ENCODE measurements at regions not wholly inside any gene's neighbourhood (a gene's known extent, or its start where the extent isn't known, plus 50 kb on each side); places are given as distances from the start of the nearest gene placed in this dataset.

- DNase-seq (no peak), ATAC-seq (no peak)
- 42 to 60% methylated on average over 3 of the region's 3 CpGs for WGBS, 2 donors
- Histone ChIP-seq H3K9me3 (no peaks in the 10 kb centered on the region), H3K36me3 (replicated peaks in 1 of 2; ENCODE audit: insufficient read depth in 1 of 2, low read depth in 2 of 2) (no peaks in the 10 kb centered on the region), H3K27me3 (no peaks in the 10 kb centered on the region), H3K4me1 (no peaks in the 10 kb centered on the region), H3K4me3 (no peak overlapping the region), H3K27ac (no peak overlapping the region)
- intact Hi-C loops (cut with DNase I) = no loop called here
- TF ChIP-seq CTCF (IDR thresholded peaks at IDR 0.05) (no peak), POLR2A (IDR thresholded peaks at IDR 0.05) (no peak)
Measured at GRCh38 chr1:189769448-189769847, 708.2 kb downstream of the BRINP3 start.

GRCh38 chr1:189774721-189775287, 702.9 kb downstream of the BRINP3 start:
- no peak overlapping the region for H3K4me3 ChIP-seq
- no peak for DNase-seq
- intact Hi-C loops (cut with DNase I) = no loop called here
- no peaks in the 10 kb centered on the region for H3K4me1 ChIP-seq
- ATAC-seq = no peak
- H3K27ac ChIP-seq = no peak overlapping the region
- no peaks in the 10 kb centered on the region for H3K36me3 ChIP-seq (replicated peaks in 1 of 2; ENCODE audit: insufficient read depth in 1 of 2, low read depth in 2 of 2)
- no peaks in the 10 kb centered on the region for H3K9me3 ChIP-seq
- WGBS, 2 donors = 14 to 19% methylated on average over 2 of the region's 2 CpGs
- TF ChIP-seq POLR2A (IDR thresholded peaks at IDR 0.05) = no peak
- TF ChIP-seq CTCF (IDR thresholded peaks at IDR 0.05) = no peak
- H3K27me3 ChIP-seq = no peaks in the 10 kb centered on the region

GRCh38 chr1:189775343-189775742, 702.3 kb downstream of the BRINP3 start:
- Histone ChIP-seq H3K9me3 (no peaks in the 10 kb centered on the region), H3K36me3 (replicated peaks in 1 of 2; ENCODE audit: insufficient read depth in 1 of 2, low read depth in 2 of 2) (no peaks in the 10 kb centered on the region), H3K4me1 (no peaks in the 10 kb centered on the region), H3K27me3 (no peaks in the 10 kb centered on the region), H3K4me3 (no peak overlapping the region), H3K27ac (no peak overlapping the region)
- ATAC-seq = no peak
- intact Hi-C loops (cut with DNase I) = no loop called here
- TF ChIP-seq POLR2A (IDR thresholded peaks at IDR 0.05) (no peak), CTCF (IDR thresholded peaks at IDR 0.05) (no peak)
- WGBS, 2 donors = 24 to 45% methylated on average over 1 of the region's 1 CpG
- DNase-seq = no peak

GRCh38 chr1:189779034-189779433, 698.6 kb downstream of the BRINP3 start:
- Histone ChIP-seq H3K27ac (no peak overlapping the region), H3K9me3 (no peaks in the 10 kb centered on the region), H3K36me3 (replicated peaks in 1 of 2; ENCODE audit: insufficient read depth in 1 of 2, low read depth in 2 of 2) (no peaks in the 10 kb centered on the region), H3K27me3 (no peaks in the 10 kb centered on the region), H3K4me1 (no peaks in the 10 kb centered on the region), H3K4me3 (no peak overlapping the region)
- no peak for TF ChIP-seq POLR2A (IDR thresholded peaks at IDR 0.05)
- no peak for TF ChIP-seq CTCF (IDR thresholded peaks at IDR 0.05)
- intact Hi-C loops (cut with DNase I) = no loop called here
- no peak for ATAC-seq
- DNase-seq = no peak
- 80 to 86% methylated on average over 1 of the region's 1 CpG for WGBS, 2 donors

DNA sequence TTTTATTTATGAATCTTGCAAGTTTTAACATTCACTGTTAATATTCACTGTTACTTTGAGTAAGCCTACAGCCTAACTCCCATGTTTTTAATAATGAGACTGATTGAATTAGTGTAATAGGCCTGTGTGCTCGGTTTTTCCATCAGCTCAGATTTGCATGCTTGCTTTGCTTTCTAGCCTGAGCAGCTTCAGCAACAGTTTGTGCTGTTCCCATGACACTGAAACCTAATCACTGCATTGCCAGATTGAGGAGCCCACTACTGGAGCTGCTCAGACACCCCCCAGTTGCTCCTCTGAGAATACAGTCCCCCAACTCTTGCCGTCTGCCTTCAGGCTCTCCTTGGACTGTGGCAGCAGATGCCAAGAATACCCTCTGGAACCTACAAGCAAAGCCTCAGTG, 695.4 kb downstream of the BRINP3 start:
- TF ChIP-seq POLR2A (IDR thresholded peaks at IDR 0.05) (no peak), CTCF (IDR thresholded peaks at IDR 0.05) (no peak)
- DNase-seq (no peak), ATAC-seq (no peak)
- Histone ChIP-seq H3K4me3 (no peak overlapping the region), H3K36me3 (replicated peaks in 1 of 2; ENCODE audit: insufficient read depth in 1 of 2, low read depth in 2 of 2) (no peaks in the 10 kb centered on the region), H3K27me3 (no peaks in the 10 kb centered on the region), H3K9me3 (no peaks in the 10 kb centered on the region), H3K4me1 (no peaks in the 10 kb centered on the region), H3K27ac (no peak overlapping the region)
- WGBS, 2 donors = 40 to 41% methylated on average over 2 of the region's 2 CpGs
- intact Hi-C loops (cut with DNase I) = no loop called here

All from body of pancreas (tissue), 4 donors.